ENCODE measurements at regions not wholly inside any gene's neighbourhood (a gene's known extent, or its start where the extent isn't known, plus 50 kb on each side); places are given as distances from the start of the nearest gene placed in this dataset.

- no peak for DNase-seq
Observed at GRCh38 chr18:41532344-41533086, 422.5 kb upstream of the PIK3C3 start.

- no peak for DNase-seq
Observed at GRCh38 chr18:41530970-41531369, 424.1 kb upstream of the PIK3C3 start.

- DNase-seq = no peak
Observed at GRCh38 chr18:41529093-41529492, 425.9 kb upstream of the PIK3C3 start.

- no peak for DNase-seq
Observed at GRCh38 chr18:41526054-41526453, 429.0 kb upstream of the PIK3C3 start.

- no peak for DNase-seq
Observed at GRCh38 chr18:41524674-41525470, 430.2 kb upstream of the PIK3C3 start.

GRCh38 chr18:41517142-41517541 is 437.9 kb upstream of the PIK3C3 start:
- DNase-seq = no peak

- no peak for DNase-seq
Observed at GRCh38 chr18:41513438-41513837, 441.6 kb upstream of the PIK3C3 start.

- no peak for DNase-seq
Observed at GRCh38 chr18:41504316-41504715, 450.7 kb upstream of the PIK3C3 start.

- DNase-seq = no peak
Observed at GRCh38 chr18:41501848-41502247, 453.2 kb upstream of the PIK3C3 start.

GRCh38 chr18:41499345-41499744 is 455.7 kb upstream of the PIK3C3 start:
- no peak for DNase-seq

- DNase-seq = no peak
Observed at GRCh38 chr18:41490861-41491260, 464.2 kb upstream of the PIK3C3 start.

GRCh38 chr18:41486575-41486974 is 468.5 kb upstream of the PIK3C3 start:
- DNase-seq = no peak

- no peak for DNase-seq
Observed at GRCh38 chr18:41484069-41484468, 471.0 kb upstream of the PIK3C3 start.

GRCh38 chr18:41482501-41482900 is 472.5 kb upstream of the PIK3C3 start:
- no peak for DNase-seq

- no peak for DNase-seq
Observed at GRCh38 chr18:41466436-41467160, 488.4 kb upstream of the PIK3C3 start.

- DNase-seq = no peak
Observed at GRCh38 chr18:41465386-41465785, 489.6 kb upstream of the PIK3C3 start.

- DNase-seq = no peak
Observed at GRCh38 chr18:41464278-41464677, 490.8 kb upstream of the PIK3C3 start.

- DNase-seq = no peak
Observed at GRCh38 chr18:41462946-41463345, 492.1 kb upstream of the PIK3C3 start.

- no peak for DNase-seq
Observed at GRCh38 chr18:41461114-41461513, 493.9 kb upstream of the PIK3C3 start.

GRCh38 chr18:41459656-41460055 is 495.4 kb upstream of the PIK3C3 start:
- no peak for DNase-seq

GRCh38 chr18:41458376-41458775 is 496.7 kb upstream of the PIK3C3 start:
- no peak for DNase-seq

- no peak for DNase-seq
Observed at GRCh38 chr18:41457765-41458326, 497.2 kb upstream of the PIK3C3 start.

GRCh38 chr18:41456831-41457230 is 498.2 kb upstream of the PIK3C3 start:
- no peak for DNase-seq
